Activated CD4-positive, alpha-beta T cell treated with anti-CD3 and anti-CD28 coated beads, Interleukin-2, amount 50 U/mL, for 16 hours (primary cell): ENCODE measurements at regions not wholly inside any gene's neighbourhood (a gene's known extent, or its start where the extent isn't known, plus 50 kb on each side); places are given as distances from the start of the nearest gene placed in this dataset.

Experiments
- DNase-seq: peaks from one replicate; pipeline ENCODE4 v3.0.0-alpha.2; 2020

- DNase-seq, result no peak
Measured at GRCh38 chr5:34511481-34511880, 144.6 kb upstream of the RAI14 start.

- DNase-seq, result no peak
Measured at GRCh38 chr5:34511915-34512314, 144.2 kb upstream of the RAI14 start.

- no peak for DNase-seq
Measured at GRCh38 chr5:34516166-34516565, 140.0 kb upstream of the RAI14 start.

- DNase-seq, result no peak
Measured at GRCh38 chr5:34516686-34517085, 139.4 kb upstream of the RAI14 start.

GRCh38 chr5:34517249-34517648, 138.9 kb upstream of the RAI14 start:
- peak; percentile 33 for DNase-seq

GRCh38 chr5:34519489-34520220, 136.5 kb upstream of the RAI14 start:
- DNase-seq, result no peak

- DNase-seq, result no peak
Measured at GRCh38 chr5:34521628-34522290, 134.4 kb upstream of the RAI14 start.

GRCh38 chr5:34522599-34523386, 133.3 kb upstream of the RAI14 start:
- DNase-seq, result peak; percentile 63

- no peak for DNase-seq
Measured at GRCh38 chr5:34523387-34523726, 132.8 kb upstream of the RAI14 start.

- DNase-seq, result peak; percentile 10
Measured at GRCh38 chr5:34524123-34524522, 132.0 kb upstream of the RAI14 start.

GRCh38 chr5:34525761-34526160, 130.4 kb upstream of the RAI14 start:
- no peak for DNase-seq

- DNase-seq, result no peak
Measured at GRCh38 chr5:34526682-34527305, 129.3 kb upstream of the RAI14 start.

- DNase-seq, result no peak
Measured at GRCh38 chr5:34529581-34530331, 126.4 kb upstream of the RAI14 start.

GRCh38 chr5:34530637-34531036, 125.5 kb upstream of the RAI14 start:
- no peak for DNase-seq

- no peak for DNase-seq
Measured at GRCh38 chr5:34531751-34532360, 124.3 kb upstream of the RAI14 start.

GRCh38 chr5:34533582-34534522, 122.3 kb upstream of the RAI14 start:
- DNase-seq, result peak; percentile 64

GRCh38 chr5:34534523-34535103, 121.5 kb upstream of the RAI14 start:
- no peak for DNase-seq

- DNase-seq, result no peak
Measured at GRCh38 chr5:34535433-34535832, 120.7 kb upstream of the RAI14 start.

GRCh38 chr5:34535944-34536623, 120.0 kb upstream of the RAI14 start:
- DNase-seq, result no peak

- DNase-seq, result no peak
Measured at GRCh38 chr5:34536699-34537098, 119.4 kb upstream of the RAI14 start.
